ENCODE measurements at regions not wholly inside any gene's neighbourhood (a gene's known extent, or its start where the extent isn't known, plus 50 kb on each side); places are given as distances from the start of the nearest gene placed in this dataset.

DNA sequence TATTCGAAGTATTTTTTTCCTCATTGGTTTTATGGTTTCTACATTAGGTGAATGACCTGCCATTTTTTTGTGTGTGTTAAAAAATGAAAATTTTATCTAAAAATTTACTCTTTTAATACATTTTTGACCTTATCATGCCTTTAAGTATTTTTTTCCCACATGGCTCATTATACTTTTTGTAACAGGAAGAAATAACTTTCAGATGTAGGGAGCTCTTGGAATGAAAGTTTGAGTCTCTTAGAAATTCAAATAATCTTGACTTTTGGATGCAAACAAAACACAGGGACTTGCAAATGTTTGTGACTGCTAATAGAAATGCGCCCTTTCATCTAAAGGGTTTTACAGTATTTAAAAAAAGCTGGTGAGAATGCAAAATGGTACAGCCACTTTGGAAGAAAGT lies 457.9 kb downstream of the KLF5 start:
- TF ChIP-seq, protein P1, sequence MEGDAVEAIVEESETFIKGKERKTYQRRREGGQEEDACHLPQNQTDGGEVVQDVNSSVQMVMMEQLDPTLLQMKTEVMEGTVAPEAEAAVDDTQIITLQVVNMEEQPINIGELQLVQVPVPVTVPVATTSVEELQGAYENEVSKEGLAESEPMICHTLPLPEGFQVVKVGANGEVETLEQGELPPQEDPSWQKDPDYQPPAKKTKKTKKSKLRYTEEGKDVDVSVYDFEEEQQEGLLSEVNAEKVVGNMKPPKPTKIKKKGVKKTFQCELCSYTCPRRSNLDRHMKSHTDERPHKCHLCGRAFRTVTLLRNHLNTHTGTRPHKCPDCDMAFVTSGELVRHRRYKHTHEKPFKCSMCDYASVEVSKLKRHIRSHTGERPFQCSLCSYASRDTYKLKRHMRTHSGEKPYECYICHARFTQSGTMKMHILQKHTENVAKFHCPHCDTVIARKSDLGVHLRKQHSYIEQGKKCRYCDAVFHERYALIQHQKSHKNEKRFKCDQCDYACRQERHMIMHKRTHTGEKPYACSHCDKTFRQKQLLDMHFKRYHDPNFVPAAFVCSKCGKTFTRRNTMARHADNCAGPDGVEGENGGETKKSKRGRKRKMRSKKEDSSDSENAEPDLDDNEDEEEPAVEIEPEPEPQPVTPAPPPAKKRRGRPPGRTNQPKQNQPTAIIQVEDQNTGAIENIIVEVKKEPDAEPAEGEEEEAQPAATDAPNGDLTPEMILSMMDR (IDR thresholded peaks at IDR 0.05; ENCODE audit: insufficient read depth, low read depth, low read length): no peak
- TF ChIP-seq EZH2 (IDR thresholded peaks at IDR 0.05; ENCODE audit: insufficient read depth, low read length): no peak
